ENCODE measurements at regions not wholly inside any gene's neighbourhood (a gene's known extent, or its start where the extent isn't known, plus 50 kb on each side); places are given as distances from the start of the nearest gene placed in this dataset.

GRCh38 chrX:74138943-74139342 lies 165.0 kb upstream of the ZCCHC13 start:
- no peak for TF ChIP-seq CTCF (IDR thresholded peaks at IDR 0.05 in 8 of 11, conservative IDR thresholded peaks at IDR 0.05 in 3 of 11)
- TF ChIP-seq POLR2A (IDR thresholded peaks at IDR 0.05) = no peak
